ENCODE measurements at regions not wholly inside any gene's neighbourhood (a gene's known extent, or its start where the extent isn't known, plus 50 kb on each side); places are given as distances from the start of the nearest gene placed in this dataset.

GRCh38 chr2:185436787-185437372, 301.7 kb upstream of the FSIP2 start:
- TF ChIP-seq CTCF (IDR thresholded peaks at IDR 0.05) (no peak), POLR2A (IDR thresholded peaks at IDR 0.05) (no peak)
